GM18868 (cell line): ENCODE measurements at regions not wholly inside any gene's neighbourhood (a gene's known extent, or its start where the extent isn't known, plus 50 kb on each side); places are given as distances from the start of the nearest gene placed in this dataset.
"Not testable (repeated sequence)": the region's sequence is repeated elsewhere in the genome, so short reads cannot be mapped to it uniquely, and the experiment has no call there.

Experiments
- ATAC-seq: cut with Tn5 transposase; IDR thresholded peaks from one replicate; pipeline ENCODE4 v1.9.1; 2021; ENCODE audit warnings: mild to moderate bottlenecking, moderate library complexity; ENCODE audit not compliant: unreplicated experiment

- ATAC-seq = no peak
These were observed 738.0 kb upstream of the PITX2 start for GRCh38 chr4:111360906-111361305.

- ATAC-seq = no peak
These were observed 740.1 kb upstream of the PITX2 start for GRCh38 chr4:111362941-111363361.

GRCh38 chr4:111377880-111378279, 755.0 kb upstream of the PITX2 start:
- not testable (repeated sequence) for ATAC-seq

DNA sequence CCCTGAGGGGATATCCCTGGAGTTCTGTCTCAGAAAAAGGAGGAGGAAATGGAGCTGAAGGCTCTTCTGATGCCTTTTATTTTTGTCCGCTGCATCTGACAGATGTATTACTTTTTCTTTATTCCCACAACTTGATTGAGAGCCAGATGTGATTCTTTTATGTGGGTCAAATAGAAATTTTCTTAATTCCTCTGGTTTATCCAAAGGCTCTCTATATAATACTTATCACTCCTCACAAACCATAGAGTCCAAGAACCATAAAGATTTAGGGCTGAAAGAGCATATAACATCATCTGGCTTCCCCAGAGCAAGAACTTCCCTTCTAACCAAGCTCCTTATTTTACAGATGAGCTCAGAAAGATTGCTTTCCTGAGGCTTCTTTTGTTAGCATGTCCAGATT, 756.7 kb upstream of the FAM241A start:
- ATAC-seq = no peak

DNA sequence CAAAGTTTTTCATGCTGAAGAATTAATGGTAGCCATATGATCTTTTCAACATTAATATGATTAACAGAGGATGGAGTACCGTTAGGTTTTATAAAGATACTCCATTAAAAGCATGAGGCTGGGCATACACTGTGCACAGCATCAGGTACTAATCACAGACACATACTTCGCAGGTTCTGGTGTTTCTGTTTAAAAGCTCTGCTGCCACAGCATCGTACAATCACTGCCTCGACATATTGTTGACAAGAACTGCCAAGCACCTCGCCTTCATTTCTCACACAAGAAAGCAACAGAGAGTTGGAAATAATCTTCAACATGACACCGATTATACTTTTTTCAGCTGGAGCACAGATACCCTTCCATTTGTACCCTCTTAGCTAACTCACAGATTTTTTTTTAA, 753.4 kb upstream of the FAM241A start:
- ATAC-seq = no peak

- no peak for ATAC-seq
These were observed 751.5 kb upstream of the FAM241A start for GRCh38 chr4:111393781-111394180.

DNA sequence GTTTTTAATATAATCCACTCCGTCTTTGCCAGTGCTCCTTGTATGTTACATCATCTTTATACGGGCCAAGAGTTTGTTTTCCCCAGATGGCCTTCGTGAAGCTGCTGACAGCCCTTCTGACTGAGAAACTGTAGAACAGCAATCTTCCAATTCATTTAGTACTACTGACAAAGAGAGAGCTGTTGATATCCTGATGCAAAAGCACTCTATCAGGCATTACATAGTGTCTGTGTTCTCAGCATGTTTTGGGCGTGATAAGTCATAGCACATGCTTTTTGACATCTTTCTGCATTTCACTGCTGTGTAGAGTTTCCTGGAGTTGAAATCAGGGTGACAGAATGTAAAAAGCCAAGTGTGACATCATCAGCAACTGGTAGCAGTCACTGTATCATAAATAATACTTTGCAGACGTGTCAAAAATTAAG, 746.3 kb upstream of the FAM241A start:
- ATAC-seq = no peak

- ATAC-seq = no peak
These were observed 745.6 kb upstream of the FAM241A start for GRCh38 chr4:111399623-111400022.

DNA sequence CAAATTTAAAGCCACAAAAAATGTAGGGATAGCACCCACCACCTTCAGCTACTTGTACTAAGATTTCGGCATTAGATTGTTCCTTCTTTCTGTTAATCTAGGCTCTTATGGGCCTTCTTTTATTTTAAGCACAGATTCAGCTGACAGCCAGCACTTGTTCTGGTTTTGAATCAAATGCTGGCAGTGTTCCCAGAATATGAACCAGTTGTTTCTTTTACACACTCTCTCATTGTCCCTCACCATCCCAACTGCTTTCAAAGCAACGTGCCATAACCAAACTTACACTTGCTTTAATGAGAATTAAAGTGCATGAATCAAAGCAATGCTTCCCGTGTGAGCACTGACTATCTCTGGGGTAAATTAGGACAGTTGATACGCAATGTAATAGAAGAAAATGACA, 744.5 kb upstream of the FAM241A start:
- no peak for ATAC-seq

- ATAC-seq = no peak
These were observed 740.6 kb upstream of the FAM241A start for GRCh38 chr4:111404673-111405072.

DNA sequence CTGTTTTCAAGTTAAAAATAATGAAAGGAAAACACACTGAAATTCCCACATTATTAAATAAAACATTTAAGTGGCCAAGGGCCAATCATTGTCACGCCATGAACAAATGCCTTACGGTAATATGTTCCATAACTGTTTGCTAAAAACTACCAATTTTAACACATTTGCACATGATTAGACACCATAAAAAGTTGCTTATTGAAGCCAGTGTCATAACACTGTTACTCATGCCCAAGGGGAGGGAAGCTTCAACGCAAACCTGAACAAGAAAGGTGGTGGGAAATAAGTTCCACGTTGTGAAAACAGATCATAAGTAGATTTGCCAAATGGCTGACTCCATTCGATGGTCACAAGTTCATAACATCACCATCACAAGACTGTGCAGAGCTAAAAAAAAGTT, 739.3 kb upstream of the FAM241A start:
- no peak for ATAC-seq

- ATAC-seq = no peak
These were observed 734.7 kb upstream of the FAM241A start for GRCh38 chr4:111410571-111410970.

DNA sequence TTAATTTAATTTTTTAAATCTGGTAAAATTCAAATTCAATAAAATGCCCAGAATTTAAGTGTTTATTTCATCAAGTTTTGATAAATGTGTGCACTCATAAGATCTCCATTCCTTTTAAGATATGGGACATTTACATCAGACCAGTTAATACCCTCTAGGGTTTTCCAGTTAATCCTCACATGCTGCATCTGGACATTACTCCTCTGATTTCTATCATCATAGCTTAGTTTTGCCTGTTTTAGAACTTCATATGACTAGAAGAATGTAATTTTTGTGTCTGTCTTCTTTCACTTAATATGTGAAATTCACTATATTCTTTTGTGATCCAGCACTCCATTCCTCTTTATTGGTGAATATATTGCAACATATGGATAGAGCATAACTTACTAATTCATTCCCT, 727.7 kb upstream of the FAM241A start:
- ATAC-seq = no peak

DNA sequence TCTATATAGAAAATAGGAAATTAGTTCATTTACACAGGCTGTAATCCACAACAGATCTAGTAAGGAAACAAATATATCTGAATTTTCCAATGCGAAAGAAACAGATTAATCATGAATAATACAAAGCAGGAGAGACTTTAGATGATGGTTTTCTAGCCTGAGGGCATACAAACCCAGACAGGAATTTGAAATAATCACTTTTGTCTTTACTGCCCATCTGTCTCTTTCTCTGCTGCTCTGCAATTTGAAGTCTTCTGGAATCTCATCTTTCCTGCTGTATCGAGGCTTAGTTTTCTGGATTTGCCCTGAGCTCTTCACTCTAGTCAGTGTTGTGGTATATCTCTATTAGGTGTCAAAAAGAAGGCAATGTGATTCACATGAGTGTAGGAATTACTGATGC, 711.8 kb upstream of the FAM241A start:
- no peak for ATAC-seq

GRCh38 chr4:111434586-111434985, 710.7 kb upstream of the FAM241A start:
- ATAC-seq = no peak

GRCh38 chr4:111435986-111436744, 709.1 kb upstream of the FAM241A start:
- no peak for ATAC-seq

- ATAC-seq = no peak
These were observed 703.6 kb upstream of the FAM241A start for GRCh38 chr4:111441687-111442086.

- ATAC-seq = not testable (repeated sequence)
These were observed 700.4 kb upstream of the FAM241A start for GRCh38 chr4:111444836-111445235.

- no peak for ATAC-seq
These were observed 695.6 kb upstream of the FAM241A start for GRCh38 chr4:111449657-111450056.

- ATAC-seq = no peak
These were observed 694.4 kb upstream of the FAM241A start for GRCh38 chr4:111450867-111451266.

GRCh38 chr4:111453216-111453615, 692.0 kb upstream of the FAM241A start:
- ATAC-seq = no peak

DNA sequence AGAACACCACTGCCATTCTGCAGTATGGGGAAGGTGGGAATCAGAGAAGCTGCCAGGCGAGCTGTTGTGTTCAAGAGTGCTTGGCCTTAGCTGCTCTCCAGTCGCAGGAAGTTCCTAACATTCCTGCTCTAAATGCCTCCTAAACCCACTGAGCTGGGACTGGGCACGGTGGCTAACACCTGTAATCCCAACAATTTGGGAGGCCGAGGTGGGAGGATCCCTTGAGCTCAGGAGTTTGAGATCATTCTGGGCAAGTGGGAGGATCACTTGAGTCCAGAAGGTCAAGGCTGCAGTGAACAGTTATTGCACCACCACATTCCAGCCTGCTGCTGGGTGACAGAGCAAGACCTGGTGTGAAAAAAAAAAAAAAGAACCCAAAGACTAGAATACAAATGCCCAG, 690.3 kb upstream of the FAM241A start:
- ATAC-seq = no peak
